Neuronal stem cell (in vitro differentiated cells): ENCODE measurements at regions not wholly inside any gene's neighbourhood (a gene's known extent, or its start where the extent isn't known, plus 50 kb on each side); places are given as distances from the start of the nearest gene placed in this dataset.

Experiments
- DNase-seq: peaks from one replicate; pipeline ENCODE4 v3.0.0-alpha.2; 2013; ENCODE audit warnings: low spot score
- H2AFZ ChIP-seq: one replicate; pipeline ENCODE4 v1.6.1; 2013; ENCODE audit warnings: mild to moderate bottlenecking, low read length, inconsistent platforms
- H2AK5ac ChIP-seq: 2 replicates; pipeline ENCODE4 v1.6.1; 2013; ENCODE audit warnings: low read depth, mild to moderate bottlenecking, inconsistent platforms, low read length, moderate library complexity, mixed read lengths
- H2BK120ac ChIP-seq: 2 replicates; pipeline ENCODE4 v1.6.1; 2013; ENCODE audit warnings: low read depth, mild to moderate bottlenecking, inconsistent platforms, low read length, moderate library complexity, mixed read lengths
- H2BK12ac ChIP-seq: one replicate; pipeline ENCODE4 v1.6.1; 2013; ENCODE audit warnings: low read length, inconsistent platforms
- H2BK15ac ChIP-seq: 2 replicates; pipeline ENCODE4 v1.6.1; 2013; ENCODE audit warnings: mild to moderate bottlenecking, low read length, inconsistent platforms, mixed read lengths
- H2BK5ac ChIP-seq: one replicate; pipeline ENCODE4 v1.6.1; 2013; ENCODE audit warnings: inconsistent platforms, mild to moderate bottlenecking, low read length, moderate library complexity
- H3K14ac ChIP-seq: one replicate; pipeline ENCODE4 v1.6.1; 2013; ENCODE audit warnings: low read length, inconsistent platforms
- H3K18ac ChIP-seq: 2 replicates; pipeline ENCODE4 v1.6.1; 2013; ENCODE audit warnings: low read length, inconsistent platforms
- H3K23ac ChIP-seq: 2 replicates; pipeline ENCODE4 v1.6.1; 2013; ENCODE audit warnings: low read depth, mild to moderate bottlenecking, mixed read lengths, low read length, inconsistent platforms; ENCODE audit not compliant: poor library complexity
- H3K27ac ChIP-seq: replicated peaks from 3 replicates; pipeline ENCODE4 v1.5.1; 2013; ENCODE audit warnings: low read length, inconsistent platforms
- H3K27me3 ChIP-seq, 3 experiments: 2 replicates each; pipeline ENCODE4 v1.6.1; 2013; ENCODE audit warnings: low read length in 3 of 3, mild to moderate bottlenecking in 2 of 3, inconsistent platforms in 1 of 3, low read depth in 1 of 3, mixed read lengths in 1 of 3, moderate library complexity in 1 of 3; ENCODE audit not compliant: control insufficient read depth in 3 of 3, insufficient read depth in 3 of 3
- H3K36me3 ChIP-seq, 2 donors: replicated peaks in 1 of 2; 2 replicates each; pipeline ENCODE4 v1.6.1; 2013; ENCODE audit warnings: low read length in 2 of 2; ENCODE audit not compliant: control insufficient read depth in 2 of 2, insufficient read depth in 2 of 2
- H3K4ac ChIP-seq: 2 replicates; pipeline ENCODE4 v1.6.1; 2013; ENCODE audit warnings: inconsistent platforms, mild to moderate bottlenecking, low read length, moderate library complexity
- H3K4me1 ChIP-seq, 2 donors: 1 replicate in 1 of 2; 2 replicates in 1 of 2; pipeline ENCODE4 v1.6.1; 2013; ENCODE audit warnings: low read length in 2 of 2, low read depth in 1 of 2; ENCODE audit not compliant: control insufficient read depth in 2 of 2, insufficient read depth in 1 of 2
- H3K4me2 ChIP-seq: one replicate; pipeline ENCODE4 v1.6.1; 2013; ENCODE audit warnings: mild to moderate bottlenecking, low read length, inconsistent platforms; ENCODE audit not compliant: insufficient read depth, poor library complexity, severe bottlenecking
- H3K4me3 ChIP-seq, 2 donors: 2 replicates each; pipeline ENCODE4 v1.5.1; 2013; ENCODE audit warnings: low read length in 2 of 2, mild to moderate bottlenecking in 2 of 2, inconsistent platforms in 1 of 2, moderate library complexity in 1 of 2
- H3K79me1 ChIP-seq: one replicate; pipeline ENCODE4 v1.6.1; 2013; ENCODE audit warnings: low read depth, mild to moderate bottlenecking, inconsistent platforms, low read length, moderate library complexity
- H3K9ac ChIP-seq: one replicate; pipeline ENCODE4 v1.6.1; 2013; ENCODE audit warnings: mild to moderate bottlenecking, low read depth, low read length, inconsistent platforms; ENCODE audit not compliant: poor library complexity
- H3K9me3 ChIP-seq, 2 donors: replicated peaks in 1 of 2; 2 replicates each; pipeline versions ENCODE3 to v1.6.1; 2013; ENCODE audit warnings: low read length in 2 of 2, mild to moderate bottlenecking in 2 of 2, inconsistent platforms in 1 of 2, low read depth in 1 of 2, mixed read lengths in 1 of 2, moderate library complexity in 1 of 2; ENCODE audit not compliant: control insufficient read depth in 2 of 2, insufficient read depth in 1 of 2
- H4K8ac ChIP-seq: one replicate; pipeline ENCODE4 v1.6.1; 2013; ENCODE audit warnings: low read depth, mild to moderate bottlenecking, inconsistent platforms, low read length, moderate library complexity
- H4K91ac ChIP-seq: one replicate; pipeline ENCODE4 v1.6.1; 2013; ENCODE audit warnings: low read length, low read depth, mild to moderate bottlenecking, inconsistent platforms; ENCODE audit not compliant: poor library complexity
- WGBS, 2 donors: extraction: QIAGEN DNeasy Blood & Tissue Kit; methylation state at CpG; one replicate each; pipeline ENCODE4 v1.1.7; 2013; ENCODE audit warnings: missing lambda C conversion rate in 2 of 2, mixed read lengths in 1 of 2; ENCODE audit not compliant: insufficient read length in 2 of 2, insufficient replicate concordance in 1 of 2; ENCODE audit errors: extremely low coverage in 2 of 2; 5-methylcytosine and 5-hydroxymethylcytosine counted together

DNA sequence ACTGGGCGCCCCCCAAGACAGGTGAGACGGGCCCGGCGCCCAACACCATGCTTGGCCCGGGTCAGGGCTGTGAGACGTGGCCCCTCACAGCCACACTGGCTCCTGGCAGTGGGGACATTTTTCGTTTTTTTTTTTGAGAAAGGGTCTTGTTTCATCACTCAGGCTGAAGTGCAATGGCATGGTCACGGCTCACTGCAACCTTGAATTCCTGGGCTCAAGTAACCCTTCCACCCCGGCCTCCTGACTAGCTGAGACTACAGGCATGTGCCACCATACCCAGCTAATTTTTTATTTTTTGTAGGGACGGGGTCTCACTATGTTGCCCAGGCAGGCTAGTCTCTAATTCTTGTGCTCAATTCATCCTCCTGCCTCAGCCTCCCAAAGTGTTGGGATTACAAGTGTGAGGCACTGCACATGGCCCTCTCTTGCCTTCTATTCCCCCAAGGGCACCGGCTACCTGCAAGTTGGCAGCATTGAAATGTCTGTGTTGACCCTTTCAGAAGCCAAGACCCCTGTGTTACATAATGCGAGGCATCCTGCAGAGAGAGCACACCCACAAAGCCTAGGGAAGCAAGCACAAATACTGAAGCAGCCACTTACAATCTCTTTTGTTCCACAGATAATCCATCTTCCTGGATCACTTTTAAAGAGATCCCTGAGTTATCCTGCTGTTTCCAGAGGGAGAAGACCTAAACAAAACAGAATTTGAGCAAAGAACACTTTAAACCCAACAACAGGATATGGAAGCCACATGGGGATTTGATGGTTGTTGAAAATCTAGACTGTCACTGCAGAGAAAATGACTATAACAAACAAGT, 57.5 kb upstream of the SLC4A11 start:
- no CpG with 5 or more reads among the region's 12 CpGs for WGBS, 2 donors
- H2BK5ac ChIP-seq: no peak overlapping the region
- no peak overlapping the region for H3K9ac ChIP-seq
- no peak overlapping the region for H2AK5ac ChIP-seq
- no peak overlapping the region for H3K18ac ChIP-seq
- H4K8ac ChIP-seq: no peak overlapping the region
- no peak overlapping the region for H4K91ac ChIP-seq
- H3K27ac ChIP-seq: no peak overlapping the region
- no peak overlapping the region for H2BK12ac ChIP-seq
- H3K4me2 ChIP-seq: no peak overlapping the region
- no peak for DNase-seq
- H2BK15ac ChIP-seq: no peak overlapping the region
- no peak overlapping the region for H3K14ac ChIP-seq
- H3K4ac ChIP-seq: no peak overlapping the region
- no peak overlapping the region for H3K23ac ChIP-seq
- peaks cover 7 to 52% of the 10 kb centered on the region in 2 donors for H3K36me3 ChIP-seq
- no peaks in the 10 kb centered on the region for H3K79me1 ChIP-seq
- H2AFZ ChIP-seq: no peak overlapping the region
- no peak overlapping the region for H2BK120ac ChIP-seq
- peaks cover 0 to 3% of the 10 kb centered on the region in 2 donors for H3K4me1 ChIP-seq
- no peaks in the 10 kb centered on the region for H3K27me3 ChIP-seq
- H3K4me3 ChIP-seq: peak overlapping the region in 1 of 2 donors; percentile 46
- no peaks in the 10 kb centered on the region for H3K9me3 ChIP-seq
